Fibroblast of villous mesenchyme (primary cell): ENCODE measurements at regions not wholly inside any gene's neighbourhood (a gene's known extent, or its start where the extent isn't known, plus 50 kb on each side); places are given as distances from the start of the nearest gene placed in this dataset.
"Not testable (repeated sequence)": the region's sequence is repeated elsewhere in the genome, so short reads cannot be mapped to it uniquely, and the experiment has no call there.

Experiments
- DNase-seq: peaks from one replicate; pipeline ENCODE4 v3.0.0-alpha.2; 2010; ENCODE audit warnings: low read depth
- H3K4me3 ChIP-seq: 2 replicates; pipeline ENCODE4 v1.5.1; 2011; ENCODE audit warnings: low read depth, mild to moderate bottlenecking, low read length
- CTCF ChIP-seq: IDR thresholded peaks from 2 replicates; pipeline ENCODE4 v1.5.1; 2012; ENCODE audit warnings: low read depth, mild to moderate bottlenecking, low read length; ENCODE audit not compliant: insufficient read depth

GRCh38 chr17:31798205-31798724 is 60.8 kb downstream of the COPRS start:
- peak; percentile 79 for DNase-seq
- no peak for TF ChIP-seq CTCF

GRCh38 chr17:31795941-31796340 is 63.1 kb downstream of the COPRS start:
- DNase-seq: not testable (repeated sequence)

More at GRCh38 chr17:31798205-31798724, 60.8 kb downstream of the COPRS start:
- H3K4me3 ChIP-seq: no peak overlapping the region

GRCh38 chr17:31794111-31794510 is 64.9 kb downstream of the COPRS start:
- DNase-seq: no peak
- no peak overlapping the region for H3K4me3 ChIP-seq
- no peak for TF ChIP-seq CTCF

More at GRCh38 chr17:31795941-31796340, 63.1 kb downstream of the COPRS start:
- not testable (repeated sequence) for H3K4me3 ChIP-seq

- DNase-seq, H3K4me3 ChIP-seq: not testable (repeated sequence)
These were observed 65.4 kb downstream of the COPRS start for GRCh38 chr17:31793634-31794033.

- no peak for DNase-seq
- H3K4me3 ChIP-seq: no peak overlapping the region
- no peak for TF ChIP-seq CTCF
These were observed 66.9 kb downstream of the COPRS start for GRCh38 chr17:31792007-31792585.

- H3K4me3 ChIP-seq: no peak overlapping the region
- no peak for TF ChIP-seq CTCF
- no peak for DNase-seq
These were observed 69.1 kb downstream of the COPRS start for GRCh38 chr17:31789707-31790505.

GRCh38 chr17:31788956-31789355 is 70.1 kb downstream of the COPRS start:
- peak; percentile 44 for DNase-seq
- no peak for TF ChIP-seq CTCF
- no peak overlapping the region for H3K4me3 ChIP-seq

GRCh38 chr17:31788571-31788946 is 70.5 kb downstream of the COPRS start:
- no peak overlapping the region for H3K4me3 ChIP-seq
- DNase-seq: no peak
- TF ChIP-seq CTCF: no peak
